Epithelial cell of proximal tubule (primary cell): ENCODE measurements at regions not wholly inside any gene's neighbourhood (a gene's known extent, or its start where the extent isn't known, plus 50 kb on each side); places are given as distances from the start of the nearest gene placed in this dataset.
"Not testable (repeated sequence)": the region's sequence is repeated elsewhere in the genome, so short reads cannot be mapped to it uniquely, and the experiment has no call there.

Experiments used
- DNase-seq: peaks from one replicate; pipeline ENCODE4 v3.0.0-alpha.2; 2011; ENCODE audit warnings: low read depth
- H3K4me3 ChIP-seq: 2 replicates; pipeline ENCODE4 v1.5.1; 2011; ENCODE audit warnings: low read depth, mild to moderate bottlenecking, low read length
- CTCF ChIP-seq: conservative IDR thresholded peaks from 2 replicates; pipeline ENCODE4 v1.5.1; 2012; ENCODE audit warnings: low read depth, mild to moderate bottlenecking, low read length

- no peak for TF ChIP-seq CTCF
- no peak overlapping the region for H3K4me3 ChIP-seq
- no peak for DNase-seq
Observed at GRCh38 chr10:90286406-90286805, 571.4 kb downstream of the HTR7 start.

GRCh38 chr10:90286941-90287340, 570.9 kb downstream of the HTR7 start:
- no peak for DNase-seq
- no peak for TF ChIP-seq CTCF

GRCh38 chr10:90288391-90288933, 569.4 kb downstream of the HTR7 start:
- TF ChIP-seq CTCF = peak; percentile 83
- no peak overlapping the region for H3K4me3 ChIP-seq
- DNase-seq = peak; percentile 20

More at GRCh38 chr10:90286941-90287340, 570.9 kb downstream of the HTR7 start:
- H3K4me3 ChIP-seq = no peak overlapping the region

GRCh38 chr10:90289037-90289436, 568.8 kb downstream of the HTR7 start:
- DNase-seq = no peak
- no peak for TF ChIP-seq CTCF
- H3K4me3 ChIP-seq = no peak overlapping the region

- no peak for DNase-seq
- no peak for TF ChIP-seq CTCF
- H3K4me3 ChIP-seq = no peak overlapping the region
Observed at GRCh38 chr10:90293616-90294015, 564.2 kb downstream of the HTR7 start.

- DNase-seq = not testable (repeated sequence)
Observed at GRCh38 chr10:90294821-90295540, 562.9 kb downstream of the HTR7 start.

GRCh38 chr10:90302031-90302430, 555.8 kb downstream of the HTR7 start:
- not testable (repeated sequence) for H3K4me3 ChIP-seq, DNase-seq

More at GRCh38 chr10:90294821-90295540, 562.9 kb downstream of the HTR7 start:
- H3K4me3 ChIP-seq = not testable (repeated sequence)
